H54 (cell line): ENCODE measurements at regions not wholly inside any gene's neighbourhood (a gene's known extent, or its start where the extent isn't known, plus 50 kb on each side); places are given as distances from the start of the nearest gene placed in this dataset.

Source experiments
- DNase-seq: peaks from one replicate; pipeline ENCODE4 v3.0.0; 2011; ENCODE audit warnings: low spot score, mixed read lengths; ENCODE audit not compliant: insufficient read length
- FAIRE-seq: peaks from 3 replicates; lab custom pipeline; 2011; peaks lifted over from hg19 to GRCh38; lab: Jason Lieb, UNC
- POLR2A ChIP-seq: IDR thresholded peaks from 2 replicates; pipeline ENCODE4 v1.6.1; 2011; ENCODE audit warnings: low read depth, mild to moderate bottlenecking, low read length

DNA sequence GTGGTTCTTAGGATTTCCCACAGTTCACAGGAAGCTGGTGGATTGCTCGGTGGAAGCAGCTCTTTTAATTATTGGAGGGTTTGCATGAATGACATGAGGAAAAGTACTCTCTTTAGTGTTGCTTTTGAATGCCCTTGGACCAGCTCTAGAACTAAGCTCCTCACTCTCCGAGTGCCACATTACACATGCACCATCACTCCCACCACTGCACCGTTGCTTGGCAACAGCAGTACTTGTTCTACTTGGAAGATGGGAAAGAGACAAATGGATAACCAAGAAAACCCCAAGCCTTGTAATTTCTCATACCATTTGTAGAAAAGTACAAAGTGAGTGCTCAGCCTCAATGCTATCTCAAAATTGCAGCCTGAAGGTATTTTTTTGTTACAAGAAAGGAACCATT is 620.2 kb upstream of the BOD1L1 start:
- FAIRE-seq: no peak
- TF ChIP-seq POLR2A: no peak
- no peak for DNase-seq

DNA sequence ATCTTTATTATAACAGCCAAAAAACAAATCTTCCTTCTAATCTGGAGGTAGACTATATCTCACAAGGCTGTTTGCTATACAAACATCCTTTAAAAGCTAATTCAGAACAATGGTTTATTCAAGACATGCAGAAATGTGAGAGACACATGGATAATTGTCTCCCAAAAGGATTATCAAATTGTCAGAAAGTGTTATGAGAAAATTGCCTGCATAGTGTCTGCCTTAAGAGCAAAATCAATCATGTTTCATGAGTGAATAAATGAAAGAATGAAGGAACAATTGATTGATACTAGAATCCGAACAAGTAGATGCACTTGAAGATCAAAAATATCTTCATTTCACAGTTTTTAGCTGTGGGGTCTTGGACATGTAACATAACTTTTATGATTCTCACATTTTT is 621.7 kb upstream of the BOD1L1 start:
- no peak for FAIRE-seq

DNA sequence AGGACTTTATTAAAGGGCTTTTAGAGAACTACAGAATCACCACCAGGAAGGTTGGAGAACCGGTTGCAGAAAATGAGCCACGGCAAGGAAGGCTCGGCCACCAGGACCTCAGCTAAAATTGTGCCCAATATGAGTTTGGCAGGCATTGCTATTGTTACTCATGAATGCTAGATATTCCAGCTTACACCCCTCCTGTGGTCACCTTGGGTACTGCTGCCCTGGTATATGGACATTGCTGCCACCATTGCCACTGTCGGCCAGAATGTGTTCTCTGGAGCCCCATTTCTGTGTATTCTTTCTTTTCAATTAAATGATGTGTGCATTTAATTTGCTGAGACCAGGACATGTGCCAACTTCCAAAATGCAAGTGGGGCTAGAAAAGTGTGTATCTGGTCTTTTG is 626.7 kb upstream of the BOD1L1 start:
- TF ChIP-seq POLR2A: no peak
- DNase-seq: no peak
- FAIRE-seq: no peak

More for the DNA sequence above, 621.7 kb upstream of the BOD1L1 start:
- TF ChIP-seq POLR2A: no peak
- DNase-seq: no peak

DNA sequence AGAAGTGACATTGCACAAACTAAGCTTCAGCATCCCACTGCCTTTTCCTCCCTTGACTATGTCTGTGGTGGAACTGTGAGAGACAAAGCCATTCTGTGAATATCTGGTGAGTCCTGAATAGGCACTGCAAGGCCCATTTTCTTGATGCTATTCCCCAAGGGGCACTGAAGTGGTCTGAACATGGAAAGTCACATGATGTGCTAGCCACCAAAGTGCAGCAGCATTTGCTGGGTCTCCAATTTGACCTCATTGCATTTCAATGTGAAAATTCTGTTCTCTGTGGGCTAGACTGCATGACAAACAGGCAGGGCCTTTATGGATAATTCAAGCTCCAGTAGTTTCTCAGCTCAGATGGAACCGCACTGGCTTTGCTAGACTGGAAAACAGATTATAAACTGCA is 627.4 kb upstream of the BOD1L1 start:
- FAIRE-seq: no peak
- no peak for DNase-seq
- no peak for TF ChIP-seq POLR2A

DNA sequence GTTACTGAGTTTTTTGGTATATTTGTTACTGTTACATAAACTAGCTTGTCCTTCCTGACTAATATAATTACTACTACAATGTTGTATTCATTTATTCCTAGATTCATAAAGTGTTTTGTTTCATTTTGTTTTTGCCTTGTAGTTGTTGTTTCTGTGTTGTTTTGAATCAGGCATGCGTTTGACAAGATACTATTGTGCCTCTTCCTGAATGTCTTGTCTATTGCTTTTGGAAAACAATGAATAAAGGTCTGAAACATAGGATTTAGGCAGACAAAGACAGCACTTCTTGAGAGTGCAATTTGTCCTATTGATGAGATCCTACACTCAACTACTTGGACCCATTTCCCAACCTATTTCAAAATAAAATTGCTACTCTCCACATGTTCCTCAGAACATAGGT is 630.4 kb upstream of the BOD1L1 start:
- no peak for FAIRE-seq
- no peak for TF ChIP-seq POLR2A
- DNase-seq: no peak

DNA sequence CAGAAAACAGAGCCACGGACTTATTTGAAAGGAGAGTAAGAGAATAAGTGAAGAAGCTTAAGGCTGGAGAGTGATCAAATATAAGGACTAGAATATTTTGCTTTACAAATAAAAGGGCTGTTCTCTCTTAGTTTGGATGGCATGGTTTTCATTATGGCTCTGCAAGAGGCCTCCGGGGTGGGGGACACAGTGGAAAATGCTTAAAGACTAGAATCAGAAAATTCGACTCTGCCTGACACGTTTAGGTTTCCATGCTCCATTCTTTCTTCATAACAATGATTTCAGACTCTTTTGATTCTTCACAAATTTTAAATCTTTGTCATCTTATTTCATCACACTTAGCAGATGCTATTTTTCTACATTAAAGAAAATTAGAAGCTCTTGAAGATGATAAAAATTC is 632.4 kb upstream of the BOD1L1 start:
- DNase-seq (no peak), FAIRE-seq (no peak)
- no peak for TF ChIP-seq POLR2A

DNA sequence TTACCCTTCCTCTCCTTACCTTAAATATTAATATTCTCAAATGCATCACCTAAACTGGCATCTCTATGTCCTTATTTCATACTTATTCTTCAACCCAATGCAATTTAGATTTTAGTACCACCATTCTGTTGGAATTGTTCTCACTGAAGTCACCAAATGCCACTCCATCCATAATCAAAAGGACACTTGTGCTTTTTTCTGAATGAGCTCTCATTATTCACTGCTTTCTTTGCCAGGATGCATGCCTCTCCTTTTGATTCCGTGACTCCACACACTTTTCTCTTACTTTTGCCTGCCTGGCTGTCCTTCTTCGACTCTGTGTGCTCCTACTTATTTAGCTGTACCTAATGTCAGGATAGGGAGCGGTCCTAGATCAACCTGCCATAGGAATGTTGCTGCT is 633.1 kb upstream of the BOD1L1 start:
- DNase-seq: no peak
- TF ChIP-seq POLR2A: no peak
- no peak for FAIRE-seq

DNA sequence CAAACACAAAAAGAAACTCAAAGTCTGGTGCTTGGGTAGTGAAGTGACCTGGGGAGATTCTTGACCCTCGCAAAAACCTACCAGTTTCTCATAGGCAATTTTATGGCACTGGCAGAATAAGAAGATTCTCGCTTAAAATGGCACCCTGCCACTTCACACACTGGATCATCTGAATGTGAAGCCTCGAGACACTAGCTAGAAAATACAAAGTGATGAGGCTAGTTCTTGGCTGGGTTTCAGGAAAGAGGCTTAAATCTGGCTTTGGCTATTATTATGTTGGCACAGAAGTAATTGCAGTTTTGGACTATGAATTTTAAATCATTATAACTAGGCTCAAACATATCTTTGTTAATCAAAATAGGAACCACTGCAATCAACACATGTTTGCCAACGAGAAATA is 634.7 kb upstream of the BOD1L1 start:
- DNase-seq: no peak
- TF ChIP-seq POLR2A: no peak
- FAIRE-seq: no peak

DNA sequence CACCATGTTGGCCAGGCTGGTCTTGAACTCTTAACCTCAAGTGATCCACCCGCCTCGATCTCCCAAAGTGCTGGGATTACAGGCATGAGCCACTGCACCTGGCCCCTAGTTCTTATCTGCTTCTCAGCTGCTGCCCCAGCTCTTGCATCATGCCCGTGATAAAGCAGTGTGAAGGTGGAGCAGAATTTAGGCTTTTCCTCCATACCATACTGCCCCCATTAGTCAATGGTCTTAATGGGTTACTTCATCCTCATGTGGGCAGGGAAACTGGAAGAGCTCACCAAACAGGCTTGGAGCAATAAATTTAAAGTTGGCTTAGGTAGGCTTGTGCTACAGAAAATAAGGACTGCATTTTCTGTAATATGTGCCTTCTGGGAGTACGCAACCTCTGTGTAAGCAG is 636.9 kb upstream of the BOD1L1 start:
- FAIRE-seq (no peak), DNase-seq (no peak)
- TF ChIP-seq POLR2A: no peak

DNA sequence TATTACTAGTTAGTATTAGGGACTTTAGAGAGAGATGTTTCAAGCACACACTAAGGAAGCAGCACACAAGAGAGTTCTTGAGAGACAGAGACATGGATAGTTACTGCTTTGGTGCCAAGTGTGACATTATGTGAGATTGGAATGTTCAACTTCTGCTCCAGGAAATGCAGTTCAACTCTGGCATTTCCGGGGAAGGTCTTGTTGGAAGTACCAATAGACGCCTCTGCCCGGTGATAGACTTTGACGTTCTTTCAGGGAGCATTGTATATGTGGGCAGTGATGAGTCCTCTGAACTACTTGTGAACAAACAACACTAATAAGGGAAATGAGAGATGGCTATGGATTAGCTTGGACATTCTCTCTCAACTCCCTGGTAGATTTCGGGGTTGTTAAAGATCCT is 638.1 kb upstream of the BOD1L1 start:
- no peak for TF ChIP-seq POLR2A
- no peak for FAIRE-seq
- DNase-seq: no peak

DNA sequence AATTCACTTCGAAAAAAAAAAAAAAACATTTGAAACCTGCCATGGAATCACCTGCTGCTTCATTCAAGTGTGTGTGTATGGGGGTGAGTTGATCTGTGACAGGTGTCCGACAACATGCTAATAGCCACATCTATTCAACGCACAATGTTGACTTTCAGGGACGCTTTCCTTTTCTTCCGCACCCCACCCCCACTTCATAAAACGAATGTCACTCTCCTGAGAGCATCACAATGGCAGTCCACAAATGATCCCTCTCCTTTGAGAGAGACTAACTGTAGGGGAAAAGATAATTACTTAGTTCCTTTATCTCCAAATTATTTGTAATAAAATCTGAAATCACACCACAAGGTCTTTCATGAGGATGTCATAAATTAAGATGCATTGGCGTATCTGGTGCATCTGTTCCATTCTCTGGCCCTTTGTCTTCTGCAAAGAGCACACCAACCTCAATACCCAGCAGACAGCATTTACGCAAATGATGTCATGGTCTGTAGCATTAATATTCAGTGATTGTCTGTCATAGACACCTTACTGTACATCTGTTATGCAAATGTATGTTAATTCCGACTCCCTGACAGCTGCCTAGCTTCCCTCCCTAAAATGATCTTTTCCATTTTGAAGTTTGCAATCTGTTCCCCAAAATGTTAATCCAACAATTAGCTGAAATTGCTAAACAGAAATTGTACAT is 640.0 kb upstream of the BOD1L1 start:
- TF ChIP-seq POLR2A: no peak
- DNase-seq: no peak
- no peak for FAIRE-seq

DNA sequence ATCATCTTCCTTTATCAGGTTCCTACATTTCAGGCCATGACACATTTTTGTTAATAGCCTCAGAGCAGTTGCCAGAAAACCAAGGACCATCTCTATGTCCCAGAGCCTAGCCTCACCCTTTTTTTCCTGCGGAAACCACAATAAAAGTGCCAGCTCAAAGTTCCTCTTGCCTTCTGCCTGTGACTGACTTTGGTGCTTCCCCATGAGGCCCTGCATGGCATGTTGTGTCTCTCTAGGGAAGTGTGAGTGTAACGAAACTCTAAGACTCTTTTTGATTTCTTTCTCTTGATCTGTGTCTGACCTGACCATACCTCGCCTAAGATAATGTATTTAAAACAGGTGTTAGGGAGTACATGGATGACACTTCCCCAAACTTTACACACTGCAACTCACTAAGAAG is 642.3 kb upstream of the BOD1L1 start:
- no peak for TF ChIP-seq POLR2A
- no peak for DNase-seq
- no peak for FAIRE-seq

DNA sequence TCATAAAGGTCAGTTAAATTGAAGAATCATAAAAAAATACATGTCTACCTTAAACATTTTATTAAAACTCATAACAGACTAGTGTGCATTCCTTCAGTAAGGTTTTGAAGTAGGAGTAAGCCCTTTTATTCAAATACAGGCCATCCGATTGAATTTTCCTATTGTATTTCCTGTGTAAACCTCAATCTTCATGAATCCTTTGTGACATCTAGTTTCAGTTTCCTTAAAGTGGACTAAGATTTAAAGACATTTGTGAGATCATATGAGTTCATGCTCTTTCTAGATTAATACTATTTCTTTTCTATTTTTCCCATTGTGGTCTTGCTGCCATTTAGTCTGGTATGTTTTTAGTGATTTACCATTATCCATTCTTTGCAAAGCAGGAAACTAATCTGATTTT is 644.7 kb upstream of the BOD1L1 start:
- no peak for TF ChIP-seq POLR2A
- FAIRE-seq: no peak
- DNase-seq: no peak

DNA sequence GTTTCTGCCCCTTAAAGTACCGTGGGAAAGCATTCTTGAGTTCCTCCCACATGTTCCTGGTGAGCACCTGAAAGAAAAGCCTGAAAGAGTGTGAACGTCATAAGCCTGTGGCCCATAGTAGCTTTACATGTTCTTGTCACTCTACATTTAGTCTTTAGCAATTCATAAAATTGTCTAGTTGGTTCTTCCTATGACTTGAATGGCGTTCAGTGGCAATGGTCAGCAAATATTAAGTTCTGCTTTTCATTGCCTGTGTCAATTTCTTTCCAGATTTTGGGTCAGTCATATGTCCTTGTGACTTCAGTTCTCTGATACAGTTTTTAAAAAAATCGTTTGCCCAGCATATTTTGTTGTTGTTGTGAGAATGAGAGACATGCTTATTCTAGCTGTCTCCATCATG is 650.0 kb upstream of the BOD1L1 start:
- DNase-seq: no peak
- no peak for FAIRE-seq
- no peak for TF ChIP-seq POLR2A

DNA sequence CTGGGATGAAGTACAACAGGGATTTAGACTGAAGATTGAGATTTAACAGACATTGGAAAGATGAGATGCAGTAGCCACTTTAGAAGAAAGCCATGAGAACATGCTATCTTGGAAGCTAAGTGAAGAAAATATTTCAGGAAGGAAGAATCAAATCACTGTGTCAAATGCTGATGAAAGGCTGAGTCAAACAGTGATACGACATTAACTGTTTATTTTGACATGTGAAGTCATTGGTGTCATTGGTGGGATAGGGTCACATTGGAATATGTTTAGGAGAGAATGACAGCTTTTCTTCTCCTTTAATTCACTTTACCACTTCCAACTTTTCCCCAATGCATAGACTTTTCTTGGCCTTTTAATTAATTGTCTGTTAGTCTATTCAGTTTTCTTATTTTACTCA is 653.0 kb upstream of the BOD1L1 start:
- DNase-seq: no peak
- FAIRE-seq: no peak
- no peak for TF ChIP-seq POLR2A
